Gastrocnemius medialis (tissue), 4 donors: ENCODE measurements at regions not wholly inside any gene's neighbourhood (a gene's known extent, or its start where the extent isn't known, plus 50 kb on each side); places are given as distances from the start of the nearest gene placed in this dataset.

Experiments used
- POLR2A ChIP-seq, 2 donors: fragments of 450-650 bp; IDR thresholded peaks; one replicate each; pipeline ENCODE4 v1.6.1; 2017; ENCODE audit warnings: antibody characterized with exemption in 2 of 2, mild to moderate bottlenecking in 2 of 2, moderate library complexity in 2 of 2
- TF ChIP-seq, protein P1 (sequence below), 5 experiments: fragments of 450-650 bp in 3 of 5; fragments of 200-600 bp in 2 of 5; sonication (generic) in 2 of 5; IDR thresholded peaks in 4 of 5; conservative IDR thresholded peaks in 1 of 5; 1 replicate in 4 of 5; 2 replicates in 1 of 5; pipeline ENCODE4 v1.5.1; 2016 to 2019; ENCODE audit warnings: antibody characterized with exemption in 5 of 5, mild to moderate bottlenecking in 3 of 5, moderate library complexity in 3 of 5

- TF ChIP-seq, protein P1, sequence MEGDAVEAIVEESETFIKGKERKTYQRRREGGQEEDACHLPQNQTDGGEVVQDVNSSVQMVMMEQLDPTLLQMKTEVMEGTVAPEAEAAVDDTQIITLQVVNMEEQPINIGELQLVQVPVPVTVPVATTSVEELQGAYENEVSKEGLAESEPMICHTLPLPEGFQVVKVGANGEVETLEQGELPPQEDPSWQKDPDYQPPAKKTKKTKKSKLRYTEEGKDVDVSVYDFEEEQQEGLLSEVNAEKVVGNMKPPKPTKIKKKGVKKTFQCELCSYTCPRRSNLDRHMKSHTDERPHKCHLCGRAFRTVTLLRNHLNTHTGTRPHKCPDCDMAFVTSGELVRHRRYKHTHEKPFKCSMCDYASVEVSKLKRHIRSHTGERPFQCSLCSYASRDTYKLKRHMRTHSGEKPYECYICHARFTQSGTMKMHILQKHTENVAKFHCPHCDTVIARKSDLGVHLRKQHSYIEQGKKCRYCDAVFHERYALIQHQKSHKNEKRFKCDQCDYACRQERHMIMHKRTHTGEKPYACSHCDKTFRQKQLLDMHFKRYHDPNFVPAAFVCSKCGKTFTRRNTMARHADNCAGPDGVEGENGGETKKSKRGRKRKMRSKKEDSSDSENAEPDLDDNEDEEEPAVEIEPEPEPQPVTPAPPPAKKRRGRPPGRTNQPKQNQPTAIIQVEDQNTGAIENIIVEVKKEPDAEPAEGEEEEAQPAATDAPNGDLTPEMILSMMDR (IDR thresholded peaks at IDR 0.05 in 4 of 5, conservative IDR thresholded peaks at IDR 0.05 in 1 of 5), result no peak
- TF ChIP-seq POLR2A (IDR thresholded peaks at IDR 0.05), result no peak
Measured at GRCh38 chr1:4594286-4594991, 60.0 kb upstream of the AJAP1 start.
